ENCODE measurements at regions not wholly inside any gene's neighbourhood (a gene's known extent, or its start where the extent isn't known, plus 50 kb on each side); places are given as distances from the start of the nearest gene placed in this dataset.
A peak's percentile ranks its signal among the peaks of the same experiment; 100 is the strongest.

GRCh38 chr9:110133059-110133458, 74.9 kb downstream of the C9orf152 start:
- DNase-seq (ENCODE audit: low read depth, low spot score) (peak; percentile 45), FAIRE-seq (peak; percentile 4)
- Histone ChIP-seq H3K9ac (replicated peaks; ENCODE audit: extremely low read depth, insufficient read depth, low read length) (no peak overlapping the region), H2AFZ (ENCODE audit: low read depth, low read length) (no peak overlapping the region), H3K27ac (ENCODE audit: insufficient read depth, low read depth, low read length) (peak overlapping the region; percentile 21), H3K27me3 (ENCODE audit: control insufficient read depth in 2 of 2, insufficient read depth in 2 of 2, low read length in 2 of 2) (no peaks in the 10 kb centered on the region), H3K4me1 (ENCODE audit: control insufficient read depth, extremely low read depth, insufficient read depth, low read length) (peaks cover 59% of the 10 kb centered on the region), H3K4me3 (replicated peaks in 1 of 3; ENCODE audit: insufficient read depth in 1 of 3, low read depth in 1 of 3, low read length in 3 of 3) (no peak overlapping the region), H3K9me1 (replicated peaks; ENCODE audit: control insufficient read depth, extremely low read depth, insufficient read depth, low read length) (no peaks in the 10 kb centered on the region), H3K79me2 (ENCODE audit: control insufficient read depth, insufficient read depth, low read length) (peaks cover 96% of the 10 kb centered on the region), H3K4me2 (ENCODE audit: insufficient read depth, low read length) (peak overlapping the region; percentile 30), H3K36me3 (ENCODE audit: control insufficient read depth in 2 of 2, extremely low read depth in 1 of 2, insufficient read depth in 2 of 2, low read length in 2 of 2) (peaks cover 14 to 20% of the 10 kb centered on the region in 2 experiments), H3K9me3 (replicated peaks; ENCODE audit: control insufficient read depth, insufficient read depth, low read length) (no peaks in the 10 kb centered on the region), H4K20me1 (replicated peaks; ENCODE audit: control insufficient read depth, extremely low read depth, insufficient read depth, low read length) (peaks cover 7% of the 10 kb centered on the region)
- ChIA-PET POLR2A (no interaction called here), CTCF (interaction anchor here (1.0 to 1.6 kb wide), 5 partner anchors 76 to 230 kb away, joined by 3 to 5 read pairs (median 3); no protein-coding TSS in a partner anchor)
- dilution Hi-C loops (cut with MboI; ENCODE audit: extremely low pct_ligation_motif_present, low sequenced_read_pairs) = no loop called here
- peak; percentile 63 for TF ChIP-seq GATA2 (IDR thresholded peaks at IDR 0.05; ENCODE audit: insufficient read depth, insufficient read length, low read depth, low read length)
- TF ChIP-seq MYC (IDR thresholded peaks at IDR 0.05; ENCODE audit: low read depth, low read length) = no peak
- no TSS peak for BruUV-seq (replicated peaks)
- intact Hi-C loops (cut with micrococcal nuclease) = loop anchor here (1.0 kb wide), 1 partner anchor 8 kb away; no protein-coding TSS in a partner anchor

GRCh38 chr9:110133608-110134210, 74.2 kb downstream of the C9orf152 start:
- peak overlapping the region; percentile 12 for H3K4me2 ChIP-seq (ENCODE audit: insufficient read depth, low read length)
- peaks cover 19 to 25% of the 10 kb centered on the region in 2 experiments for H3K36me3 ChIP-seq (ENCODE audit: control insufficient read depth in 2 of 2, extremely low read depth in 1 of 2, insufficient read depth in 2 of 2, low read length in 2 of 2)
- no TSS peak for BruUV-seq (replicated peaks)
- H3K9me1 ChIP-seq (replicated peaks; ENCODE audit: control insufficient read depth, extremely low read depth, insufficient read depth, low read length) = no peaks in the 10 kb centered on the region
- no peak overlapping the region for H3K4me3 ChIP-seq (replicated peaks in 1 of 3; ENCODE audit: insufficient read depth in 1 of 3, low read depth in 1 of 3, low read length in 3 of 3)
- no peaks in the 10 kb centered on the region for H3K9me3 ChIP-seq (replicated peaks; ENCODE audit: control insufficient read depth, insufficient read depth, low read length)
- peaks cover 54% of the 10 kb centered on the region for H3K4me1 ChIP-seq (ENCODE audit: control insufficient read depth, extremely low read depth, insufficient read depth, low read length)
- H4K20me1 ChIP-seq (replicated peaks; ENCODE audit: control insufficient read depth, extremely low read depth, insufficient read depth, low read length) = peaks cover 7% of the 10 kb centered on the region
- H3K27me3 ChIP-seq (ENCODE audit: control insufficient read depth in 2 of 2, insufficient read depth in 2 of 2, low read length in 2 of 2) = no peaks in the 10 kb centered on the region
- H3K9ac ChIP-seq (replicated peaks; ENCODE audit: extremely low read depth, insufficient read depth, low read length) = no peak overlapping the region
- dilution Hi-C loops (cut with MboI; ENCODE audit: extremely low pct_ligation_motif_present, low sequenced_read_pairs) (no loop called here), intact Hi-C loops (cut with micrococcal nuclease) (loop anchor here (1.0 kb wide), 1 partner anchor 8 kb away; no protein-coding TSS in a partner anchor)
- peak overlapping the region; percentile 8 for H3K27ac ChIP-seq (ENCODE audit: insufficient read depth, low read depth, low read length)
- no peak for DNase-seq (ENCODE audit: low read depth, low spot score)
- FAIRE-seq = no peak
- CTCF ChIA-PET = interaction anchor here (1.0 to 1.6 kb wide), 5 partner anchors 76 to 230 kb away, joined by 3 to 5 read pairs (median 3); no protein-coding TSS in a partner anchor
- peaks cover 96% of the 10 kb centered on the region for H3K79me2 ChIP-seq (ENCODE audit: control insufficient read depth, insufficient read depth, low read length)
- POLR2A ChIA-PET = no interaction called here
- H2AFZ ChIP-seq (ENCODE audit: low read depth, low read length) = no peak overlapping the region
- TF ChIP-seq FOS (IDR thresholded peaks at IDR 0.05; ENCODE audit: borderline replicate concordance, insufficient read depth, low read length) (peak; percentile 39), CTCF (IDR thresholded peaks at IDR 0.05; ENCODE audit: extremely low read depth in 1 of 2, insufficient read depth in 1 of 2, low read depth in 1 of 2, low read length in 2 of 2) (no peak), MAX (IDR thresholded peaks at IDR 0.05; ENCODE audit: insufficient read depth, insufficient read length) (no peak), POLR2AphosphoS5 (IDR thresholded peaks at IDR 0.05; ENCODE audit: insufficient read depth, low read depth, low read length) (no peak), POLR2A (IDR thresholded peaks at IDR 0.05; ENCODE audit: low read depth, low read length) (no peak), GATA2 (IDR thresholded peaks at IDR 0.05; ENCODE audit: insufficient read depth, insufficient read length, low read depth, low read length) (no peak), JUN (IDR thresholded peaks at IDR 0.05; ENCODE audit: borderline replicate concordance, insufficient read depth, insufficient read length, low read depth) (peak; percentile 23), MYC (IDR thresholded peaks at IDR 0.05; ENCODE audit: low read depth, low read length) (no peak), EZH2 (IDR thresholded peaks at IDR 0.05; ENCODE audit: borderline replicate concordance, low read depth, low read length, severe bottlenecking) (no peak)

Data from endothelial cell of umbilical vein (primary cell).